Endothelial cell of umbilical vein (primary cell): ENCODE measurements at regions not wholly inside any gene's neighbourhood (a gene's known extent, or its start where the extent isn't known, plus 50 kb on each side); places are given as distances from the start of the nearest gene placed in this dataset.

Experiments
- EZH2 ChIP-seq: IDR thresholded peaks from 2 replicates; pipeline ENCODE4 v1.6.1; 2012; ENCODE audit warnings: borderline replicate concordance, low read depth, mild to moderate bottlenecking, moderate library complexity, low read length, inconsistent platforms; ENCODE audit not compliant: severe bottlenecking
- FOS ChIP-seq: IDR thresholded peaks from 2 replicates; pipeline ENCODE4 v1.6.1; 2011; ENCODE audit warnings: mild to moderate bottlenecking, low read length, moderate library complexity, borderline replicate concordance; ENCODE audit not compliant: insufficient read depth
- JUN ChIP-seq: IDR thresholded peaks from 2 replicates; pipeline ENCODE4 v1.6.1; 2011; ENCODE audit warnings: borderline replicate concordance, low read depth; ENCODE audit not compliant: insufficient read length, insufficient read depth
- MYC ChIP-seq: IDR thresholded peaks from one replicate; pipeline ENCODE4 v1.6.1; 2011; ENCODE audit warnings: mild to moderate bottlenecking, low read depth, low read length
- POLR2A ChIP-seq: IDR thresholded peaks from 2 replicates; pipeline ENCODE4 v1.6.1; 2012; ENCODE audit warnings: low read depth, mild to moderate bottlenecking, control low read depth, low read length
- POLR2AphosphoS5 ChIP-seq: IDR thresholded peaks from 2 replicates; pipeline ENCODE4 v1.6.1; 2012; ENCODE audit warnings: low read depth, mild to moderate bottlenecking, control low read depth, low read length, moderate library complexity; ENCODE audit not compliant: insufficient read depth
- TF ChIP-seq, protein P1 (sequence below), 2 donors: IDR thresholded peaks; 1 replicate in 1 of 2; 2 replicates in 1 of 2; pipeline ENCODE4 v1.5.1; 2011; ENCODE audit warnings: low read length in 2 of 2, mild to moderate bottlenecking in 2 of 2, moderate library complexity in 2 of 2, control low read depth in 1 of 2, inconsistent platforms in 1 of 2, low read depth in 1 of 2; ENCODE audit not compliant: insufficient read depth in 1 of 2; ENCODE audit errors: extremely low read depth in 1 of 2
- TF ChIP-seq, protein P2 (sequence below): IDR thresholded peaks from 2 replicates; pipeline ENCODE4 v1.6.1; 2011; ENCODE audit not compliant: insufficient read depth, insufficient read length

DNA sequence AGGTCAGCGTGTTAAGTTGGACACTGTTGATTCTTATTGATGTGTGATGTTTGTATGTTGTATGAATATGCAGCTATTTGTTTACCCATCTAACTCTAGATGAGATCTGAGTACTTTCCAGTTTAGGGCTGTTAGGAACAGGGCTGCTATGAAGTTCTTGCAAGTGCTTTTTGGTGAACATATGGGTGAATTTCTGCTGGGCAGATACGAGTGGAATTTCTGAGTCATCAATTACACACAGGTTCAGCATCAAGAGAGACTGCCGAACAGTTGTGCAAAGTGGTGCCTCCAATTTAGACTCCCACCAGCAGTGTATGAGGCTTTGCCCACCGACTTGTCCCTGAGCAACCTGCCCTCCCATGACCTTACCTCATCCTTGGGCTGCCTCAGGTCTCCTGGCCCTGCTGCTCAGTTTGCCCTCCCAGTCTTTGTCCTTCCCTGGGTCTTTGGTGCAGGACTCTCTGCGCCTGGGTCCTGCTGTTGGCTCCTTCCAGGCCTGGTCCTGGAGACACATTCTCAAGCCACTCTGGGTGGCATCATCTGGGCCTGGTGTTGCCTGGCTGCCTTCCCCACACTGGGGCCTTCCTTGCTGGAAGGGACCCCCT, 343.6 kb downstream of the PTPRU start:
- TF ChIP-seq, protein P1, sequence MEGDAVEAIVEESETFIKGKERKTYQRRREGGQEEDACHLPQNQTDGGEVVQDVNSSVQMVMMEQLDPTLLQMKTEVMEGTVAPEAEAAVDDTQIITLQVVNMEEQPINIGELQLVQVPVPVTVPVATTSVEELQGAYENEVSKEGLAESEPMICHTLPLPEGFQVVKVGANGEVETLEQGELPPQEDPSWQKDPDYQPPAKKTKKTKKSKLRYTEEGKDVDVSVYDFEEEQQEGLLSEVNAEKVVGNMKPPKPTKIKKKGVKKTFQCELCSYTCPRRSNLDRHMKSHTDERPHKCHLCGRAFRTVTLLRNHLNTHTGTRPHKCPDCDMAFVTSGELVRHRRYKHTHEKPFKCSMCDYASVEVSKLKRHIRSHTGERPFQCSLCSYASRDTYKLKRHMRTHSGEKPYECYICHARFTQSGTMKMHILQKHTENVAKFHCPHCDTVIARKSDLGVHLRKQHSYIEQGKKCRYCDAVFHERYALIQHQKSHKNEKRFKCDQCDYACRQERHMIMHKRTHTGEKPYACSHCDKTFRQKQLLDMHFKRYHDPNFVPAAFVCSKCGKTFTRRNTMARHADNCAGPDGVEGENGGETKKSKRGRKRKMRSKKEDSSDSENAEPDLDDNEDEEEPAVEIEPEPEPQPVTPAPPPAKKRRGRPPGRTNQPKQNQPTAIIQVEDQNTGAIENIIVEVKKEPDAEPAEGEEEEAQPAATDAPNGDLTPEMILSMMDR (IDR thresholded peaks at IDR 0.05; ENCODE audit: extremely low read depth in 1 of 2, insufficient read depth in 1 of 2, low read depth in 1 of 2, low read length in 2 of 2), result no peak
- no peak for TF ChIP-seq POLR2A
- TF ChIP-seq, protein P2, sequence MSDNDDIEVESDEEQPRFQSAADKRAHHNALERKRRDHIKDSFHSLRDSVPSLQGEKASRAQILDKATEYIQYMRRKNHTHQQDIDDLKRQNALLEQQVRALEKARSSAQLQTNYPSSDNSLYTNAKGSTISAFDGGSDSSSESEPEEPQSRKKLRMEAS, result no peak
- TF ChIP-seq MYC, result no peak
- no peak for TF ChIP-seq POLR2AphosphoS5
- TF ChIP-seq FOS, result no peak
- no peak for TF ChIP-seq EZH2
- no peak for TF ChIP-seq JUN
